H1 (cell line): ENCODE measurements at regions not wholly inside any gene's neighbourhood (a gene's known extent, or its start where the extent isn't known, plus 50 kb on each side); places are given as distances from the start of the nearest gene placed in this dataset.

Experiments used
- CTCF ChIA-PET: fragments of 300-600 bp; sonication (Branson Sonifier 250); formaldehyde crosslinking; loops from one replicate; lab custom pipeline; 2021; ENCODE audit not compliant: partially characterized antibody; lab: Charles Lee
- POLR2A ChIA-PET: fragments of 300-600 bp; sonication (Branson Sonifier 250); formaldehyde crosslinking; loops from one replicate; lab custom pipeline; 2021; ENCODE audit warnings: inconsistent platforms; ENCODE audit not compliant: partially characterized antibody; lab: Charles Lee
- DNase-seq, 2 experiments: peaks; one replicate each; pipeline versions ENCODE4 v3.0.0 to v3.0.0-alpha.2; 2010 to 2022; ENCODE audit warnings: low spot score in 2 of 2, low read depth in 1 of 2, mixed read lengths in 1 of 2
- FAIRE-seq: peaks from 2 replicates; lab custom pipeline; 2011; peaks lifted over from hg19 to GRCh38; lab: Jason Lieb, UNC
- H2AFZ ChIP-seq: 2 replicates; pipeline ENCODE4 v1.8.1; 2012; ENCODE audit warnings: low read length, inconsistent platforms
- H2AK5ac ChIP-seq: 2 replicates; pipeline ENCODE4 v1.6.1; 2013; ENCODE audit warnings: low read depth, low read length
- H2BK120ac ChIP-seq: replicated peaks from 2 replicates; pipeline ENCODE3; 2013; ENCODE audit warnings: low read depth, low read length, inconsistent platforms
- H2BK12ac ChIP-seq: 2 replicates; pipeline ENCODE4 v1.6.1; 2013; ENCODE audit warnings: low read depth, low read length
- H2BK15ac ChIP-seq: 2 replicates; pipeline ENCODE4 v1.6.1; 2013; ENCODE audit warnings: low read length
- H2BK20ac ChIP-seq: 2 replicates; pipeline ENCODE4 v1.6.1; 2013; ENCODE audit warnings: low read length
- H2BK5ac ChIP-seq: 2 replicates; pipeline ENCODE4 v1.6.1; 2013; ENCODE audit warnings: low read depth, low read length
- H3K14ac ChIP-seq: 2 replicates; pipeline ENCODE4 v1.6.1; 2013; ENCODE audit warnings: inconsistent platforms; ENCODE audit not compliant: insufficient read length
- H3K18ac ChIP-seq: 2 replicates; pipeline ENCODE4 v1.6.1; 2013; ENCODE audit warnings: low read length; ENCODE audit errors: extremely low read depth
- H3K23ac ChIP-seq: 2 replicates; pipeline ENCODE4 v1.6.1; 2013; ENCODE audit warnings: inconsistent platforms; ENCODE audit not compliant: insufficient read length
- H3K23me2 ChIP-seq: 2 replicates; pipeline ENCODE4 v1.6.1; 2013; ENCODE audit warnings: low read depth, low read length
- H3K27ac ChIP-seq: 2 replicates; pipeline ENCODE4 v1.6.1; 2011; ENCODE audit warnings: low read depth, low read length, inconsistent platforms
- H3K27me3 ChIP-seq, 4 experiments: replicated peaks in 1 of 4; 1 replicate in 1 of 4; 2 replicates in 3 of 4; pipeline versions ENCODE4 v1.6.1 to v1.8.1; 2011 to 2013; ENCODE audit warnings: low read length in 3 of 4, mild to moderate bottlenecking in 3 of 4, inconsistent platforms in 2 of 4, mixed read lengths in 2 of 4, moderate library complexity in 1 of 4; ENCODE audit not compliant: control insufficient read depth in 3 of 4, insufficient read depth in 3 of 4; ENCODE audit errors: extremely low read depth in 1 of 4
- H3K36me3 ChIP-seq, 4 experiments: 2 replicates each; pipeline versions ENCODE4 v1.6.1 to v1.8.1; 2011 to 2013; ENCODE audit warnings: mild to moderate bottlenecking in 4 of 4, low read length in 3 of 4, moderate library complexity in 2 of 4, control low read depth in 1 of 4, inconsistent platforms in 1 of 4; ENCODE audit not compliant: insufficient read depth in 4 of 4, control insufficient read depth in 2 of 4
- H3K4ac ChIP-seq: replicated peaks from 2 replicates; pipeline ENCODE3; 2013; ENCODE audit warnings: low read length, low read depth, mixed read lengths, inconsistent platforms; ENCODE audit not compliant: insufficient read length
- H3K4me1 ChIP-seq, 4 experiments: replicated peaks in 1 of 4; 1 replicate in 1 of 4; 2 replicates in 3 of 4; pipeline versions ENCODE4 v1.6.1 to v1.8.1; 2011 to 2013; ENCODE audit warnings: low read length in 3 of 4, inconsistent platforms in 2 of 4, mixed read lengths in 1 of 4; ENCODE audit not compliant: insufficient read depth in 4 of 4, control insufficient read depth in 3 of 4
- H3K4me2 ChIP-seq, 2 experiments: 2 replicates each; pipeline versions ENCODE4 v1.6.1 to v1.8.1; 2011 to 2013; ENCODE audit warnings: low read depth in 2 of 2, low read length in 2 of 2, control low read depth in 1 of 2, inconsistent platforms in 1 of 2, mild to moderate bottlenecking in 1 of 2; ENCODE audit not compliant: insufficient read depth in 1 of 2
- H3K4me3 ChIP-seq, 4 experiments: fragments of 200-600, 300-600 bp in 1 of 4; sonication (generic), shearing (Covaris generic), sonication (Bioruptor Twin) in 1 of 4; 2 replicates each; pipeline versions ENCODE4 v1.5.1 to v1.8.1; 2011 to 2016; ENCODE audit warnings: low read length in 4 of 4, low read depth in 3 of 4, control low read depth in 2 of 4, inconsistent platforms in 2 of 4, mild to moderate bottlenecking in 2 of 4, mixed read lengths in 1 of 4, moderate library complexity in 1 of 4; ENCODE audit not compliant: insufficient read depth in 2 of 4; ENCODE audit errors: extremely low read depth in 1 of 4
- H3K56ac ChIP-seq: replicated peaks from 2 replicates; pipeline ENCODE3; 2013; ENCODE audit warnings: low read depth, mild to moderate bottlenecking, mixed read lengths, low read length, inconsistent platforms; ENCODE audit not compliant: insufficient read length
- H3K79me1 ChIP-seq: 2 replicates; pipeline ENCODE4 v1.6.1; 2013; ENCODE audit warnings: low read depth, low read length, control low read depth
- H3K79me2 ChIP-seq, 2 experiments: 2 replicates each; pipeline versions ENCODE4 v1.6.1 to v1.8.1; 2012 to 2013; ENCODE audit warnings: low read length in 2 of 2, mild to moderate bottlenecking in 2 of 2, inconsistent platforms in 1 of 2; ENCODE audit not compliant: insufficient read depth in 2 of 2, control insufficient read depth in 1 of 2
- H3K9ac ChIP-seq, 4 experiments: replicated peaks in 1 of 4; 1 replicate in 1 of 4; 2 replicates in 3 of 4; pipeline versions ENCODE4 v1.6.1 to v1.8.1; 2011 to 2013; ENCODE audit warnings: low read depth in 3 of 4, low read length in 3 of 4, control low read depth in 2 of 4, mild to moderate bottlenecking in 2 of 4, moderate library complexity in 2 of 4, inconsistent platforms in 1 of 4; ENCODE audit errors: extremely low read depth in 1 of 4
- H3K9me3 ChIP-seq, 2 experiments: 2 replicates each; pipeline versions ENCODE4 v1.6.1 to v1.8.1; 2012 to 2013; ENCODE audit warnings: mild to moderate bottlenecking in 2 of 2, moderate library complexity in 2 of 2, control low read depth in 1 of 2, inconsistent platforms in 1 of 2, low read depth in 1 of 2, low read length in 1 of 2, mixed read lengths in 1 of 2; ENCODE audit not compliant: insufficient read depth in 2 of 2
- H4K20me1 ChIP-seq, 2 experiments: replicated peaks in 1 of 2; 2 replicates each; pipeline versions ENCODE3 to v1.8.1; 2011 to 2013; ENCODE audit warnings: inconsistent platforms in 2 of 2, low read length in 2 of 2, mild to moderate bottlenecking in 1 of 2; ENCODE audit not compliant: insufficient read depth in 2 of 2, control insufficient read depth in 1 of 2
- H4K5ac ChIP-seq: 2 replicates; pipeline ENCODE4 v1.6.1; 2013; ENCODE audit warnings: low read length, low read depth, mixed read lengths, inconsistent platforms; ENCODE audit not compliant: insufficient read length
- H4K8ac ChIP-seq: 2 replicates; pipeline ENCODE4 v1.8.0; 2013; ENCODE audit warnings: mild to moderate bottlenecking, moderate library complexity, low read length, inconsistent platforms; ENCODE audit not compliant: insufficient read depth; ENCODE audit errors: extremely low read depth
- H4K91ac ChIP-seq: replicated peaks from 2 replicates; pipeline ENCODE3; 2013; ENCODE audit warnings: low read length, mixed read lengths, inconsistent platforms; ENCODE audit not compliant: insufficient read length
- BCL11A ChIP-seq, 2 experiments: IDR thresholded peaks; one replicate each; pipeline ENCODE4 v1.6.1; 2011; ENCODE audit warnings: low read depth in 2 of 2, low read length in 2 of 2, mild to moderate bottlenecking in 2 of 2
- BRCA1 ChIP-seq: IDR thresholded peaks from 2 replicates; pipeline ENCODE4 v1.6.1; 2012; ENCODE audit warnings: low read depth, low read length, improper control_type of control experiment
- CTBP2 ChIP-seq: IDR thresholded peaks from 2 replicates; pipeline ENCODE4 v1.7.0; 2011; ENCODE audit warnings: borderline replicate concordance, mild to moderate bottlenecking, moderate library complexity, mixed read lengths, low read length; ENCODE audit not compliant: insufficient read depth, insufficient read length
- MAX ChIP-seq: IDR thresholded peaks from 2 replicates; pipeline ENCODE4 v1.6.1; 2012; ENCODE audit warnings: inconsistent platforms
- NANOG ChIP-seq: IDR thresholded peaks from 2 replicates; pipeline ENCODE4 v1.6.1; 2011; ENCODE audit warnings: low read length, low read depth, mild to moderate bottlenecking, inconsistent platforms; ENCODE audit not compliant: insufficient read depth, poor library complexity, severe bottlenecking
- NRF1 ChIP-seq: IDR thresholded peaks from 2 replicates; pipeline ENCODE4 v1.6.1; 2011; ENCODE audit warnings: mild to moderate bottlenecking, low read depth, low read length, improper control_type of control experiment
- SIX5 ChIP-seq: IDR thresholded peaks from 2 replicates; pipeline ENCODE4 v1.6.1; 2011; ENCODE audit warnings: mild to moderate bottlenecking, low read depth, low read length
- SP2 ChIP-seq: IDR thresholded peaks from 2 replicates; pipeline ENCODE4 v1.6.1; 2012; ENCODE audit warnings: mild to moderate bottlenecking, low read length, inconsistent platforms
- WGBS, 2 experiments: shearing (Covaris generic) in 1 of 2; methylation state at CpG; one replicate each; pipeline versions ENCODE4 v1.1.6 to v1.1.7; 2013 to 2015; ENCODE audit warnings: low lambda C conversion rate in 2 of 2, mixed read lengths in 2 of 2, inconsistent platforms in 1 of 2, low coverage in 1 of 2, missing lambda C conversion rate in 1 of 2; ENCODE audit not compliant: insufficient replicate concordance in 2 of 2, insufficient coverage in 1 of 2, insufficient read length in 1 of 2; ENCODE audit errors: extremely low coverage in 1 of 2, missing lambda C conversion rate in 1 of 2; 5-methylcytosine and 5-hydroxymethylcytosine counted together

GRCh38 chr10:3391657-3392056 lies 219.1 kb upstream of the PITRM1 start:
- FAIRE-seq = no peak
- CTCF ChIA-PET = no interaction called here
- H2AFZ ChIP-seq = no peak overlapping the region

More at GRCh38 chr10:3391657-3392056, 219.1 kb upstream of the PITRM1 start:
- H3K27ac ChIP-seq = no peak overlapping the region
- H4K8ac ChIP-seq = no peak overlapping the region
- H3K9ac ChIP-seq = no peak overlapping the region
- H4K5ac ChIP-seq = no peak overlapping the region
- TF ChIP-seq NANOG (no peak), NRF1 (no peak), SP2 (no peak), BCL11A (IDR thresholded peaks at IDR 0.05; ENCODE audit: low read depth in 2 of 2, low read length in 2 of 2) (no peak), BRCA1 (no peak), MAX (no peak), CTBP2 (no peak), SIX5 (no peak)
- H4K91ac ChIP-seq = no peak overlapping the region
- H3K18ac ChIP-seq = no peak overlapping the region
- no peak overlapping the region for H3K56ac ChIP-seq
- no peak overlapping the region for H2AK5ac ChIP-seq
- H3K4ac ChIP-seq = no peak overlapping the region
- no peak overlapping the region for H2BK120ac ChIP-seq
- WGBS, 2 experiments = 95% methylated on average over 1 of the region's 1 CpG; no CpG with 5 or more reads in 1 of the 2 experiments
- POLR2A ChIA-PET = interaction anchor here (0.9 kb wide), 1 partner anchor 10 kb away, joined by 3 read pairs; no protein-coding TSS in a partner anchor
- H3K4me3 ChIP-seq = no peak overlapping the region
- no peak overlapping the region for H2BK20ac ChIP-seq
- no peaks in the 10 kb centered on the region for H4K20me1 ChIP-seq
- H3K4me2 ChIP-seq = no peak overlapping the region
- H3K23me2 ChIP-seq = no peaks in the 10 kb centered on the region; the same call in 1 of the 2 replicates
- no peaks in the 10 kb centered on the region for H3K36me3 ChIP-seq
- no peak overlapping the region for H2BK5ac ChIP-seq
- H2BK12ac ChIP-seq = no peak overlapping the region
- 0 out of 4 replicates have a peak, but pooled peaks cover 0 to 2% of the 10 kb centered on the region in 2 experiments for H3K9me3 ChIP-seq
- DNase-seq = no peak
- no peaks in the 10 kb centered on the region for H3K79me1 ChIP-seq
- H3K27me3 ChIP-seq = no peaks in the 10 kb centered on the region
- H3K4me1 ChIP-seq = no peaks in the 10 kb centered on the region
- no peak overlapping the region for H3K14ac ChIP-seq
- no peaks in the 10 kb centered on the region for H3K79me2 ChIP-seq
- H2BK15ac ChIP-seq = no peak overlapping the region
- H3K23ac ChIP-seq = no peak overlapping the region
